Keratinocyte (primary cell): ENCODE measurements at regions not wholly inside any gene's neighbourhood (a gene's known extent, or its start where the extent isn't known, plus 50 kb on each side); places are given as distances from the start of the nearest gene placed in this dataset.

ENCODE experiments used
- EZH2 ChIP-seq: IDR thresholded peaks from one replicate; pipeline ENCODE4 v1.6.1; 2012; ENCODE audit warnings: inconsistent platforms, mild to moderate bottlenecking, low read length, moderate library complexity
- TF ChIP-seq, protein P1 (sequence below), 3 experiments: IDR thresholded peaks in 1 of 3; conservative IDR thresholded peaks in 1 of 3; optimal IDR thresholded peaks in 1 of 3; 2 replicates in 2 of 3; 3 replicates in 1 of 3; pipeline versions ENCODE3 to v1.5.1; 2011; ENCODE audit warnings: low read length in 3 of 3, mild to moderate bottlenecking in 3 of 3, moderate library complexity in 2 of 3, control low read depth in 1 of 3, inconsistent platforms in 1 of 3; ENCODE audit not compliant: insufficient read depth in 2 of 3; ENCODE audit errors: extremely low read depth in 1 of 3

GRCh38 chr7:16004702-16005101, 318.2 kb upstream of the MEOX2 start:
- TF ChIP-seq, protein P1, sequence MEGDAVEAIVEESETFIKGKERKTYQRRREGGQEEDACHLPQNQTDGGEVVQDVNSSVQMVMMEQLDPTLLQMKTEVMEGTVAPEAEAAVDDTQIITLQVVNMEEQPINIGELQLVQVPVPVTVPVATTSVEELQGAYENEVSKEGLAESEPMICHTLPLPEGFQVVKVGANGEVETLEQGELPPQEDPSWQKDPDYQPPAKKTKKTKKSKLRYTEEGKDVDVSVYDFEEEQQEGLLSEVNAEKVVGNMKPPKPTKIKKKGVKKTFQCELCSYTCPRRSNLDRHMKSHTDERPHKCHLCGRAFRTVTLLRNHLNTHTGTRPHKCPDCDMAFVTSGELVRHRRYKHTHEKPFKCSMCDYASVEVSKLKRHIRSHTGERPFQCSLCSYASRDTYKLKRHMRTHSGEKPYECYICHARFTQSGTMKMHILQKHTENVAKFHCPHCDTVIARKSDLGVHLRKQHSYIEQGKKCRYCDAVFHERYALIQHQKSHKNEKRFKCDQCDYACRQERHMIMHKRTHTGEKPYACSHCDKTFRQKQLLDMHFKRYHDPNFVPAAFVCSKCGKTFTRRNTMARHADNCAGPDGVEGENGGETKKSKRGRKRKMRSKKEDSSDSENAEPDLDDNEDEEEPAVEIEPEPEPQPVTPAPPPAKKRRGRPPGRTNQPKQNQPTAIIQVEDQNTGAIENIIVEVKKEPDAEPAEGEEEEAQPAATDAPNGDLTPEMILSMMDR (optimal IDR thresholded peaks at IDR 0.05 in 1 of 3, IDR thresholded peaks at IDR 0.05 in 1 of 3, conservative IDR thresholded peaks at IDR 0.05 in 1 of 3; ENCODE audit: extremely low read depth in 1 of 3, insufficient read depth in 2 of 3, low read length in 3 of 3), result no peak
- no peak for TF ChIP-seq EZH2
